ENCODE measurements at regions not wholly inside any gene's neighbourhood (a gene's known extent, or its start where the extent isn't known, plus 50 kb on each side); places are given as distances from the start of the nearest gene placed in this dataset.

DNA sequence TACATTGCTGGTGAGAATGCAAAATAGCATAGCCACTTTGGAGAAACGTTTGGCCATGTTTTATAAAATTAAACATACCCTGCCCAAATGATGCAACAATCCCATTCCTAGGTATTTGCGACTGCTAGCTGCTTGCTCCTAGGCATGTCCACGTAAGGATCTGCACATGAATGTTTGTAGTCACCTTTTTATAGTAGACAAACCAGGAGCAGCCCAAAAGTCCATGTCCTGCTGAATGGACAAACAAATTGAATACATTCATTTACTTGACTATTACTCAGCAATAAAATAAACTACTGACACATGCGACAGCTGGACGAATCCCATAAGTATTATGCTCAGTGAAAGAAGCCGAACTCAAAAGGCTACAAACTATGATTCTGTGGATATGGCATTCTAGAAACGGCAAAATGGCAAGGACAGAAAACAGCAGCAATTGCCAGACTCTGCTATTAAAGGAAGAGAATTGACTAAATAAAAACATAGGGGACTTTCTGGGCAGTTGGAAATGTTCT, 161.9 kb upstream of the GALNT2 start:
- no peak for TF ChIP-seq POLR2A (IDR thresholded peaks at IDR 0.05; ENCODE audit: extremely low read depth, insufficient read length)
- TF ChIP-seq, protein P1, sequence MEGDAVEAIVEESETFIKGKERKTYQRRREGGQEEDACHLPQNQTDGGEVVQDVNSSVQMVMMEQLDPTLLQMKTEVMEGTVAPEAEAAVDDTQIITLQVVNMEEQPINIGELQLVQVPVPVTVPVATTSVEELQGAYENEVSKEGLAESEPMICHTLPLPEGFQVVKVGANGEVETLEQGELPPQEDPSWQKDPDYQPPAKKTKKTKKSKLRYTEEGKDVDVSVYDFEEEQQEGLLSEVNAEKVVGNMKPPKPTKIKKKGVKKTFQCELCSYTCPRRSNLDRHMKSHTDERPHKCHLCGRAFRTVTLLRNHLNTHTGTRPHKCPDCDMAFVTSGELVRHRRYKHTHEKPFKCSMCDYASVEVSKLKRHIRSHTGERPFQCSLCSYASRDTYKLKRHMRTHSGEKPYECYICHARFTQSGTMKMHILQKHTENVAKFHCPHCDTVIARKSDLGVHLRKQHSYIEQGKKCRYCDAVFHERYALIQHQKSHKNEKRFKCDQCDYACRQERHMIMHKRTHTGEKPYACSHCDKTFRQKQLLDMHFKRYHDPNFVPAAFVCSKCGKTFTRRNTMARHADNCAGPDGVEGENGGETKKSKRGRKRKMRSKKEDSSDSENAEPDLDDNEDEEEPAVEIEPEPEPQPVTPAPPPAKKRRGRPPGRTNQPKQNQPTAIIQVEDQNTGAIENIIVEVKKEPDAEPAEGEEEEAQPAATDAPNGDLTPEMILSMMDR (IDR thresholded peaks at IDR 0.05; ENCODE audit: low read depth, low read length): no peak
- TF ChIP-seq MYC (IDR thresholded peaks at IDR 0.05; ENCODE audit: low read depth, low read length): no peak

Measured in NB4 (cell line).